ENCODE measurements at regions not wholly inside any gene's neighbourhood (a gene's known extent, or its start where the extent isn't known, plus 50 kb on each side); places are given as distances from the start of the nearest gene placed in this dataset.
"Not testable (repeated sequence)": the region's sequence is repeated elsewhere in the genome, so short reads cannot be mapped to it uniquely, and the experiment has no call there.

DNA sequence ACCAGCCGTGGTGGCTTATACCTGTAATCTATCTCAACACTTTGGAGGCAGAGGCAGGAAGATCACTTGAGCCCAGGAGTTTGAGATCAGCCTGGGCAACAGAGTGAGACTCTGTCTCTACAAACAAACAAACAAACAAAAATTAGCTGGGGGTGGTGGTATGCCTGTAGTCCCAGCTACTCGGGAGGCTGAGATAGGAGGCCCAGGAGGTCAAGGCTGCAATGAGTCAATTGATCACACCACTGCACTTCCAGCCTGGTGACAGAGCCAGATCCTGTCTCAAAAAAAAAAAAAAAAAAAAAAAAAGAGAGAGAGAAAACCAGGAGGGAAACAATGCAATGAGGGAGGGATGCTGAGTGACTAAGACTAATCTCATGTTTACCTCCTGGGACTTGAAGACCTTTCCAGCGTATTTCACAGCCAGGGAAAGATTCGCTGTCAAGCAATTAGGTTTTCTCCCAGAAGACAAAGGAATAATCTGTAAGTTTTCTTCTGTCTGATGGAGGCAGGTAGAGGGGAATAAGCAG, 51.1 kb upstream of the MIER3 start:
- no peak for DNase-seq (ENCODE audit: low read depth in 1 of 2, low spot score in 1 of 2)

DNA sequence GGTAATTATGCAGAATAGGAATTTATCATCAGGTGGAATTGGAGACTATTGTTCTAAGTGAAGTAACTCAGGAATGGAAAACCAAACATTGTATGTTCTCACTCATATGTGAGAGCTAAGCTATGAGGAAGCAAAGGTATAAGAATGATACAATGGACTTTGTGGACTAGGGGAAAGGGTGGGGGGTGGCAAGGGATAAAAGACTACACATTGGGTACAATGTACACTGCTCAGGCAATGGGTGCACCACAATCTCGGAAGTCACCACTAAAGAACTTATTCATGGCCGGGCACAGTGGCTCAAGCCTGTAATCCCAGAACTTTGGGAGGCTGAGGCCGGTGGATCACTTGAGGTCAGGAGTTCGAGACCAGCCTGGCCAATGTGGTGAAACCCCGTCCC, 51.6 kb upstream of the MIER3 start:
- not testable (repeated sequence) for DNase-seq (ENCODE audit: low read depth in 1 of 2, low spot score in 1 of 2)

DNA sequence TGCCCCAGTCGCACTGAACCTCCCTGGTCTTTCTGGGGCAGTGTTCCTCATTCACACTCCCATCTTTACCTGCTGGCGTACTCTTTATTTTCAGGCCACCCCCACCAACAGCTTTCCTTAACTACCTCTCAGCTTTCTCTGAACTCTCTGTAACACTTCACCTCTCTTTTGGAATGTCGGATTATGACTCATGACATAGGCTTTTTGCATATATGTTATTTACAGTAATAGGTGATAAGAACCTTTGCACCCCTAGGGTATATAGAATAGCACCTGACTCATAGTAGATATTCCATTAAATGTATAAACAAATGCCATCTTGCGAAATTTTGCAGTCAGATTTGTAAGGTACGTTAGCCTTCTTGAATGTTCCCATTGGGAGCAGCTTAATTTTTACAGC, 52.9 kb upstream of the MIER3 start:
- DNase-seq (ENCODE audit: low read depth in 1 of 2, low spot score in 1 of 2) = no peak

DNA sequence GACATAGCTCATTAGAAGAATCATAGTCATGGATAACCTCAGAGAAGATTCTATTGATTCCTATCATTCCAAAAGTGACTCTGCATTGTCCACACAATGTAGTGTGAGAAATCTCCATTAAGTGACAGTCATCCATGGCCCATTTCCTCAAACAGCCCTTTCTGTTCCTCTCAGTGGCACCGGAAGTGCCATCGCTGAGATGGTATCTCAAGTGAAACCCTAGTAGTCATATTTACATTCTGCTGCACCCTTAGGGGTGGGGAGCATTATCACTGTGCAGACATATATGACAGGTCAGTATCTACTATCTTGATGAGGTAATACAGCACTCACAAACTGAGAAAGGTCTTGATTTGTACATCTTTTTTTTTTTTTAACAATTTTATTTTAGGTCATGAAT, 55.4 kb upstream of the MIER3 start:
- DNase-seq (ENCODE audit: low read depth in 1 of 2, low spot score in 1 of 2) = no peak

DNA sequence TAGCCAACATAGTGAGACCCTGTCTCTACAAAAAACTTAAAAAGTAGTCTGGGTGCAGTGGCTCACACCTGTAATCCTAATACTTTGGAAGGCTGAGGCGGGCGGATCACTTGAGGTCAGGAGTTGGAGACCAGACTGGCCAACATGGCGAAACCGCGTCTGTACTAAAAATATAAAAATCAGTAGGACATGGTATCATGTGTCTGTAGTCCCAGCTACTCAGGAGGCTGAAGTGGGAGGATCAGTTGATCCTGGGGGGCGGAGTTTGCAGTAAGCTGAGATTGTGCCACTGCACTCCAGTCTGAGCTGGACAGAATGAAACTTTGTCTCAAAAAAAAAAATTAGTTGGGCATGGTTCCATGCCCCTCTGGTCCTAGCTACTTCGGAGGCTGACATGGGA, 57.9 kb upstream of the MIER3 start:
- no peak for DNase-seq (ENCODE audit: low read depth in 1 of 2, low spot score in 1 of 2)

DNA sequence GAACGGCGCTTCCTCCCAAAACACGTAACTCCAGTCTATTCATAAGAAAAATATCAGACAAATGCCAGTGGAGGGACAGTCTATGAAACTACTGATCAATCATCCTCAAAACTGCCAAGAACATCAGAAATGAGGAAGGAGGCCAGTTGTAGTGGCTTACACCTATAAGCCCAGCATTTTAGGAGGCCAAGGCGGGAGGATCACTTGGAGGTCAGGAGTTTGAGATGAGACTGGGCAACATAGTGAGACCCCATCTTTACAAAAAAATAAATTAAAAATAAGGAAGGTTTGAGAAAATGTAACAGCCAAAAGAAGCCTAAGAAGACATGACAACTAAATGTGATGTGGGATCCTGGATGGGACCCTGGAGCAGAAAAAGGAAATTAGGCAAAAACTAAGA, 58.9 kb upstream of the MIER3 start:
- no peak for DNase-seq (ENCODE audit: low read depth in 1 of 2, low spot score in 1 of 2)

DNA sequence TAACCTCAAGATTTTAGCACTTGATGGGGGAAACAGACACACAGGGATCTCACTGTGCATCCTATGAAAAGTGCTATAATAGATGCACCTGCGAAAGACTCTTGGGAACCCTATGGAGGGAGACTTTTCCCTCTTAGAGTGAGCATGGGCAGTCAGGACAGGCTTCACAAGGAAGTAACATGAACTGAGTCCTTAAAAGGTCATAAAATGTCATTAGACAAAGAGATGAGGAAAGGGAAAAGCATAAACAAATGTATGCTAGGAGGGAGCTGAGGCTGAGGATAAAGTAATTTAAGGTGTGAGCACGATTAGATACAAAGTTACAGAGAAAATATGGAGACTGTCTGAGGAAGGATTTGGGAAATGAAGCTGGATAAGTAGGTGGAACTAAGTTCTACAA, 60.6 kb upstream of the MIER3 start:
- no peak for DNase-seq (ENCODE audit: low read depth in 1 of 2, low spot score in 1 of 2)

DNA sequence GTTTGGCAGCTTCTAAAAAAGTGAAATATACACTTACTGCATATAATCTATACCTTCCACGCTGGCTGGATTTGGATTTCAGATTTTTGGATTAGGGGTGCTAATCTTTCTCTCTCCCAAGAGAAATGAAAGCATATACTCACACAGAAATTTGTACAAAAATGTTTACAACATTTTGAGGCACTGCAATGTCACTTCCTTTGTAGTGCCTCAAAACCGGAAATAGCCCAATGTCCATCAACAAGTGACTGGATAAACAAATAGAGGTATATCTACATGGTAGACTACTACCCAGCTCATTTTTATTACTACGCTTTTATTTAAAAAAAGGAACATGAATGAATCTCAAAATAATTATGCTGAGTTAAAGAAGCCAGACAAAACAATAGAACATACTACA, 74.0 kb upstream of the MIER3 start:
- DNase-seq (ENCODE audit: low read depth in 1 of 2, low spot score in 1 of 2) = no peak

DNA sequence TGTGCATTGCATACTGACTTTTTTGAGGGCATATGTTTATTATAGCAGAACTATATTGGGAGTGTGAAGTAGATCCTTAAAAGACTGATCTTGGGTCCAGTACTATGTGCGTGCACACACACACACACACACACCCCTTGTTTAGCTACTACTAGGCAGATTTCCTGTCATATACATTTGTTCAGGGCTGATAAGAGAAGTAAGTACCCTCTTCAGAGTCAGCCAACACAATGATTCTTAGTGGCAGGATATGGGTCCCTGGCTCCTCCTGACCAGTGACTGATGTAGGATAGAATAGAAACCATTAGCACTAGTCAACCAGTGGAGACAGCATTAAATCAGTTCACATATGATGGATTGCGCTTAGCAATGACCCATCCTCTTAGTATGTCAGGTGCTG, 76.2 kb upstream of the MIER3 start:
- no peak for DNase-seq (ENCODE audit: low read depth in 1 of 2, low spot score in 1 of 2)

DNA sequence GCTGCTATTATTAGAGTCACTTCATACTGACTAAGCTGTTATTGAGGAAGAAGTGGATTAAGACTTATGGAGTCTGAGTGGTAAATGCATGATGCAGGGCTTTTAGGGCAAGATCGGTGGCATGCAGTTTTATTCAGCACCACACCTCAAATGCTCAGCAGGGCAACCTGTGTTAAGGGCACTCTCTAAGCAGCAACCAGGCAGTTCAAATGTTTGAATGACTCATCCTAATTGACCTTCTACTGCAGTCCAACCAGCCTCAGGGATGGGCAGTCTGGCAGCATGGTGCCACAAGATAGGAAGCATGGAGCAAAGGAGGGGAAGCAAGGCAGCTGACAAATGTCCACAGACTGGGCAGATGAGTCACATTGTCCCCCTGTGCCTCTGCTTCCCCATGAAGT, 80.2 kb upstream of the MIER3 start:
- DNase-seq (ENCODE audit: low read depth in 1 of 2, low spot score in 1 of 2) = no peak

DNA sequence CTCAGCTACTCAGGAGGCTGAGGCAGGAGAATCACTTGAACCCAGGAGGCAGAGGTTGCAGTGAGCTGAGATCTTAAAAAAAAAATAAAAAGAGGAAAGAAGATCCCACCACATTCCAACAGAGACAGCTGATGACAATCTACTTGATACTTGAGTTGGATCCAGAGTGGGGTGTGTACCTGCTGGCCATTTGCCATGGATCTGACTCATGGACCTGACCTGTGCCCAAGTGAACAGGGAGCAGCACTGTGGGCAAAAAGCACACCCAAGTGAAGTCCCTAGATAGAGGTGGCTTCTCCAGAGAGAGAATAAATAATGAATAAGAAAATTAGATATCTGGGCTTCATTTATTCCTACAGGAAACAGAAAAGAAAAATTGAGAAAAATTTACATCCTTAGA, 81.2 kb upstream of the MIER3 start:
- DNase-seq (ENCODE audit: low read depth in 1 of 2, low spot score in 1 of 2) = no peak

DNA sequence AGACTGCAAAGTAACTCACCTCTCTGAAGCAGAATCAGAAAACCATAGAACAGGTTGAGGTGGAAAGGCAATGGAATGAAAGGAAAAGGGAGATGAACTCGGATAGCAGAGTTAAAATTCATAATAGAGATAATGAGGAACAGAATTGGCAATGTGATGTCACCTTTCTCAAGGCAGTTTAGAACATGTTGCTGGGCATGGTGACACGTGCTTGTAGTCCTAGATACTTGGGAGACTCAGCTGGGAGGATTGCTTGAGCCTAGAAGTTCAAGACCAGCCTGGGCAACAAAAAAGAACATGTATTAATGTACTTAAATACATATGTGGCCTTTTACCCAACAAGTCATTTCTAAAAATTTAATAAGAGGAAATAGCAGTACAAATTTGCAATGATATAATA, 81.6 kb upstream of the MIER3 start:
- DNase-seq (ENCODE audit: low read depth in 1 of 2, low spot score in 1 of 2) = no peak

DNA sequence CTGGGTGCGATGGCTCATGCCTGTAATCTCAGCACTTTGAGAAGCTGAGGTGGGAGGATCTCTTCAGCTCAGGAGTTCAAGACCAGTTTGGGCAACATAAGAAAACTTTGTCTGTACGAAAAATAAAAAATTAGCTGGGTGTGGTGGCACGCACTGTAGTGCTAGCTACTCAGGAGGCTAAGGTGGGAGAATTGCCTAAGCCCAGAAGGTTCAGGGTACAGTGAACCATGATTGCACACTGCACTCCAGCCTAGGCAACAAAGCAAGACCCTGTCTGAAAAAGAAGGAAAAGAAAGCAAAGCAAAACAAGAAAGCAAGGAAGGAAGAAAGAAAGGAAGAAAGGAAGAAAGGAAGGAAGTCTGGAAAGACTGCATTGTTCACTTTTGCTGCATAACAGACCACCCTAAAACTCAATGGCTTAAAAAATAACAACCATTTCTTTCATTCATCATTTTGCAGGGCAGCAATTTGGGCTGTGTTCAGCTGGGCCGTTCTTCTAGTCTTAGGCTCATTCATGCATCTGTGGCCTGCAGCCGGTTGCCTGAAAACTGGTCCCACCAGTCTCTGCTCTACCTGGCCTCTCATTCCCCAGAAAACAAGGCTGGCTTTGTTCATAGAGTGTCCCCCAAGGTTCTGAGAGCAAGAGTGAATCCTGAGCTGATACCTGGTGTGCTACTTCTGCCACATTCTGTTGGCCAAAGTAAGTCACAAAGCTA, 82.4 kb upstream of the MIER3 start:
- no peak for DNase-seq (ENCODE audit: low read depth in 1 of 2, low spot score in 1 of 2)

DNA sequence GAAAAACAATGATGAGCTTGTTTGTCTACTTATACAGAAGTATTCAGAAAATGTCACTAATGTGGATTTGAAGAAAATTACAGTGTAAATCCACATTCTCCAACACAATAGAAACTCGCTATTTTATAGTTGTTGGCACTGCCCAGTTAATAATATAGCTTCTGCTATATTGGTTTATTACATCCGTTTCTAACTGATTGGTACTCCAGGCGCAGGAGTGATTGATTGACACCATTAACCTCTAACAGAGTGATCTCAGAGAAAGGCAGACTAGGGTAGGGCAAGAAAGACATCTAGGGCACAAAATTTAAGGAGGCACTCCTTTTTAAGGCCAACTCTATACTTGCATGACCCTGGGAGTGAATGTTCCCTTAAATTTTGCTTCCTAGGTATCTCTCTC, 84.0 kb upstream of the MIER3 start:
- no peak for DNase-seq (ENCODE audit: low read depth in 1 of 2, low spot score in 1 of 2)

DNA sequence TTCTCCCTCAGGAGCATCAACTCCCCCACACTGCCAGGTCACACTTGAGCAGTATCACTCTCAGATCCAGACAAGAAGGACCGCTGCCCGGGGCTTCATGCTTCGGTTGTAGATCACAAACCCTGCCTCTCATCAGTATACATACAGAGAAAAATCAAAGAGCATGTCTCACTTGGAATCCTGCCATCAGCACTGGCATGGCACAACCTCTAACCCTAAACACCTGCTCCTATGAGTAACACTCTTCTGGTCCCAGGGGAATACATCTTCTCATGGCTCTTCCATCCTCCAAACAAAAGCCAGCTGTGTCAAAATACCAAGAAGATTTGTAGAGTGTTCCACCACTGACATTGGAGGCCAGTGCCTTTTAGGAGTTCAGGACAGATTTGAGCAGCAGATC, 84.8 kb upstream of the MIER3 start:
- DNase-seq (ENCODE audit: low read depth in 1 of 2, low spot score in 1 of 2) = no peak

DNA sequence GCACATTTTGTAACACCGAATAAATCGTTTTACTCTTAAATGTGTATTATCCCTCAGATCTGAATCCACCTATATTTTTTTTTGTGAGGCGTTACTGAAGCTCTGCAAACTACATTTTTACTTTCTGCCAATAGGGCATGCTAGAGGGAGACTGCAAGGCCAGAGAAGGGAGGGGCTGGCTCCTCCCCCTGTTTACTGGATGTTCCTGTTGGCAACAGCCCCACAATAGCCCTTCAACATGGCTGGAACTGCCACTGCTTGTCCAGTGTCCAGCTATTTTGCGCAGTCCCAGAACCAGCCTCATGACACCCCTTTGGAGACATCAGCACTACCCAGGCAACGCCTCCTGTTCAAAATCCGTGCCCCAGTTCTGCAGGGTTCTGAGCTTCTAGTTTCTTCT, 85.4 kb upstream of the MIER3 start:
- no peak for DNase-seq (ENCODE audit: low read depth in 1 of 2, low spot score in 1 of 2)

DNA sequence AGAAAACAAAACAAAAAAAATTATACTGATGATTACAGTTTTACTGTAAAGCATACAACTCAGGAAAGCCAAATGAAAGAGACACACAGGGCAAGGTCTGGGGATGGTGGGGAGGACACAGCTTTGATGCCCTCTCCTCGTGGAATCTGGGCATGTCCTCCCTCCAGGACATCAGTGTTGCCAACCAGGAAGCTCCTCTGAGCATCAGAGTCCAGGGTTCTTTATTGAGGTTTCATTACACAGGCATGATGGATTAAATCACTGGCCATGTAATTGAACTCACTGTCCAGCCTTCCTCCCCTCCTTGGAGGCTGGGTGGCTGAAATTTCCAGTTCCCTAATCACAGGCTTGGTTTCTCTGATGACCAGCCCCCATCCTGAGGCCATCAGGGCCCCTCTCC, 89.6 kb upstream of the MIER3 start:
- DNase-seq (ENCODE audit: low read depth in 1 of 2, low spot score in 1 of 2) = no peak

DNA sequence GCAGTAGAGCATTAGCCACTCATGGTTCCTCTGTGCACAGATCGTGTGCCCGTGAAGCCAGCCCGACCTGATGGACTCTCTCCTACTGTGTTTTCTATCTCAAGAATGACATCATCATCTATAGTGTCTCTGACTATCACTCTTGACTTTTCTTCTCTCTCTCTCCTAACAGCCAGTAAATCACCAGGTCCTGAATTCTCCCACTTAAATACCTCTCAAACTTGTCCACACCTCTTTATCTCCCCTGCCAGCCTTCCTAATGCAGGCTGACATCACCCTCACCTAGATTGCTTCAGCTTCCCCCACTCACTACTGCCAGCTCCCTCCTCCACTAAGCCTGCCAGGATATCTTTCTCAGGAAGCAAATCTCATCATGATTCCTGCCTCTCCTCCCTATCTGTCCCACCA, 90.6 kb upstream of the MIER3 start:
- no peak for DNase-seq (ENCODE audit: low read depth in 1 of 2, low spot score in 1 of 2)

DNA sequence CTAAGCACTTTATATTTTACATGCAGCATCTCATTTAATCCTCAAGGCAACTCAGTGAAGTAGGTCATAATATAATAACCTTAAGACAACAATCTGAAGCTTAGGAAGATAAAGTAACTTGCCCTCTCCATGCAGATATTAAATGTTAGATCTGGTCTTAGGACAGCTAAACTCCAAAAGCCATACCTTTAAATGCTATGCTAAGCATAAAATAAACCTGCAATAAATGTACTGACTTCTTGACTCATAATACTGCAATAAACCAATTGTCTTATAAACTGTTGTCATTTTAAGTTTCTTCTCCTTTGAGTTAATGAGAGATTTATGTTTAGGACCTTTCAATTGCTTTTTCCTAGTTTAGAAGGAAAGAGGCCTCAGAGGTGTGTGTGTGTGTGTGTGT, 102.2 kb upstream of the MIER3 start:
- DNase-seq (ENCODE audit: low read depth in 1 of 2, low spot score in 1 of 2) = no peak

DNA sequence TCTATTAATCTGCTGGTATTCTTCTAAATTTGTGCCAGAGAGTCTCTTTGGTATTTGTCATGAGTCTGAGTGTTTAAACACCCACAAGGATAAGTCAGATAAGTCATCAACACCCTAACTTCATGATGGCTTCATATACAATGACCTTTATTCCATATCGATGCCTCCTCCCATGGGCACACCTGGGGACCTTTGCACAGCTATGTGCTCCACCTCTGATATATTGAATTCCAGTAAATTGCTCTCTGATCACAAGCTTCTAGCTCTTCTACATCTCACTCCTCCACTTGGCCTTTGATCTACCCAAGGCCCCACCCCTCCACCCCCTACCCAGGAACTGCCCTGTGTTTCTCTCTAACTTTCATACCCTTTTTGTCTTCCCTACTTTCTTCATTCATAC, 102.7 kb upstream of the MIER3 start:
- DNase-seq (ENCODE audit: low read depth in 1 of 2, low spot score in 1 of 2) = no peak

DNA sequence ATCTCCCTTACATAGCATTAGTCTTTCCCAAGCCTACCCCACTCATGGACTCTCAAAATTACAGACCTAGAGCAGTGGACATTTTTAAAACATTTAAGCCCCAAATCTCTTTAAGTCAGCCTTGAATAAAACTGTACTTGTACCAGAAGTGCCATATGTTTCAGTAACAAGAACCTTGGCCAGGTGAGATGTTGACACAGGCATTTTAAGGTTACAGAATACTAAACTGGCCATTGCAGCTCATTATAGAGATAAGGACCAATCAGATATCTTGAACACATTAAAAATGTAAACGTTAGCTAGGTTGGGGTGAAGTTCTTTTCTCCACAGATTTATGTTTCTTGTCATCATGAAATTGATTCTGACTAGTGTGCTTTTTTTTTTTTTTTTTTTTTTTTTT, 103.8 kb upstream of the MIER3 start:
- no peak for DNase-seq (ENCODE audit: low read depth in 1 of 2, low spot score in 1 of 2)

DNA sequence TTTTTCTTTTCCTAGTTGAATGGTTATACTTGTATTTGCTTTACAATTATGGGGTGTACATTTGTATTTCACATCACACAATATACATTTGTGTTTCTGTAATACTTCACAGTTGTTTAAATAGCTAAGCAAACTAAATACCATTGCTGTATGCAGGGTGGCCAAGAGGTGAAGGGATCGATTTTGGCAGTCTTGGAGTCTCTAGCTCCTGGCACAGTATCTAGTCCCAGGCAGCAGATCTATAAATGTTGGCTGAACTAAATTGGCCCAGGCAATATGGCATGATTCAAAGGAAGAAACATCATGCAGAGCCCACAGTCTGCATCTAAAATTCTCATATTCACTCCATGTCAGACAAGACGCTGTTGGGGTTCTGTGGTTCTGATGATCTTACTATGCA, 110.1 kb upstream of the GPBP1 start:
- DNase-seq (ENCODE audit: low read depth in 1 of 2, low spot score in 1 of 2) = no peak

DNA sequence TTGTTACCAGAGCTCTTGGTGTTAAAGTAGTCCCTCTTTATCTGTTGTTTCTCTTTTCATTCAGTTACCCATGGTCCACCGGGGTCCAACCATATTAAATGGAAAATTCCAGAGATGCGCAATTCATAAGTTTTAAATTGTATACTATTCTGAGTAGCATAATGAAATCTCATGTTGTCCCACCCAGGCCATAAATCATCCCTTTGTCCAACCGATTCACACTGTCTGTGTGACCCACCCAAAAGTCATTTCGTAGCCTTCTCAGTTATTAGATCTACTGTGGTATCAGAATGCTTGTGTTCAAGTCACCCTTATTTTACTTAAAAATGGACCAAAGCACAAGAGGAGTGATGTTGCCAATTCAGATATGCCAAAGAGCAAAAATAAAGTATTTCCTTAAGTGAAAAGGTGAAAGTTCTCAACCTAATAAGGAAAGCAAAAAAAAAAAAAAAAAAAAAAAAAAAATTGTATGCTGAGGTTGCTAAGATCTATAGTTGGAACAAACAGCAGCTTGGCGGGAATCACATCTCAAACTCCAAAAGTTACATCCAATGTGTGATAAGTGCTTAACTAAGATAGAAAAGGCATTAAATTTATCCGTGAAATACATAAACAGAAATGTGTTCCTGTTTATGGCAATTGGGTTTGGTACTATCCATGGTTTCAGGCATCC, 106.8 kb upstream of the GPBP1 start:
- no peak for DNase-seq (ENCODE audit: low read depth in 1 of 2, low spot score in 1 of 2)

Data from stimulated activated CD4-positive, alpha-beta T cell treated with anti-CD3 and anti-CD28 coated beads, Interleukin-15, amount 100 ng/mL, for 1 hour (primary cell).